ENCODE measurements at regions not wholly inside any gene's neighbourhood (a gene's known extent, or its start where the extent isn't known, plus 50 kb on each side); places are given as distances from the start of the nearest gene placed in this dataset.

DNA sequence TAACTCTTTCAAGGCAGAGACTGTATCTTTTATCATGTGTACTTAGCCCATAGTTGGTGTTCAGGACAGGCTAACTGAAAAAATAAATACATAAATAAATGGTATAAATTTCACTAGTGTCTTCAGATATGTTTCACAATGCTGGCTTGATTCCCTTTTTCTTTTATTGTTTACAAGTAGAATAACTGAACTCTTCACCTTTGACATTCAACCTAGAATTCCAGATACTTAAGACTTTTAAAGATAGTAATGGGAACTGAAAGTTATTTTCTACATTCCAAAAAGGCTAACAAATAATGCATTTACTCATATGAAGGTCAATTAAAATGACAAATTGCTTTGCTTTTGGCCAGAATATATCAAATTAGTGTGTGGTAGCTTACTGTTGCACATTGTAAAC lies 411.3 kb upstream of the TENM4 start:
- TF ChIP-seq, protein P1, sequence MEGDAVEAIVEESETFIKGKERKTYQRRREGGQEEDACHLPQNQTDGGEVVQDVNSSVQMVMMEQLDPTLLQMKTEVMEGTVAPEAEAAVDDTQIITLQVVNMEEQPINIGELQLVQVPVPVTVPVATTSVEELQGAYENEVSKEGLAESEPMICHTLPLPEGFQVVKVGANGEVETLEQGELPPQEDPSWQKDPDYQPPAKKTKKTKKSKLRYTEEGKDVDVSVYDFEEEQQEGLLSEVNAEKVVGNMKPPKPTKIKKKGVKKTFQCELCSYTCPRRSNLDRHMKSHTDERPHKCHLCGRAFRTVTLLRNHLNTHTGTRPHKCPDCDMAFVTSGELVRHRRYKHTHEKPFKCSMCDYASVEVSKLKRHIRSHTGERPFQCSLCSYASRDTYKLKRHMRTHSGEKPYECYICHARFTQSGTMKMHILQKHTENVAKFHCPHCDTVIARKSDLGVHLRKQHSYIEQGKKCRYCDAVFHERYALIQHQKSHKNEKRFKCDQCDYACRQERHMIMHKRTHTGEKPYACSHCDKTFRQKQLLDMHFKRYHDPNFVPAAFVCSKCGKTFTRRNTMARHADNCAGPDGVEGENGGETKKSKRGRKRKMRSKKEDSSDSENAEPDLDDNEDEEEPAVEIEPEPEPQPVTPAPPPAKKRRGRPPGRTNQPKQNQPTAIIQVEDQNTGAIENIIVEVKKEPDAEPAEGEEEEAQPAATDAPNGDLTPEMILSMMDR (conservative IDR thresholded peaks at IDR 0.05), result no peak

More for the DNA sequence above, 411.3 kb upstream of the TENM4 start:
- Histone ChIP-seq H2BK20ac (ENCODE audit: low read depth, low read length, poor library complexity, severe bottlenecking) (no peak overlapping the region), H2AK5ac (ENCODE audit: insufficient read length, low read length) (no peak overlapping the region), H3K9me3 (ENCODE audit: control insufficient read depth, low read depth, low read length) (no peaks in the 10 kb centered on the region), H3K9ac (ENCODE audit: extremely low read depth, insufficient read length, low read length) (no peak overlapping the region), H3K4me2 (ENCODE audit: insufficient read depth, insufficient read length, low read length) (no peak overlapping the region), H4K20me1 (ENCODE audit: control insufficient read depth, insufficient read depth, insufficient read length) (no peaks in the 10 kb centered on the region), H4K91ac (ENCODE audit: insufficient read length, low read depth, low read length) (no peak overlapping the region), H2BK5ac (ENCODE audit: insufficient read length, low read length) (no peak overlapping the region), H3K14ac (ENCODE audit: insufficient read depth, low read length) (no peak overlapping the region), H3K23ac (ENCODE audit: insufficient read length, low read depth, low read length) (no peak overlapping the region), H3K4ac (ENCODE audit: low read depth, low read length) (no peak overlapping the region), H3K27me3 (ENCODE audit: insufficient read depth, low read length) (no peaks in the 10 kb centered on the region), H2BK120ac (ENCODE audit: low read depth, low read length, poor library complexity, severe bottlenecking) (no peak overlapping the region), H4K8ac (replicated peaks; ENCODE audit: insufficient read length, low read depth, low read length) (no peak overlapping the region), H2BK15ac (ENCODE audit: low read depth, low read length) (no peak overlapping the region), H3K79me1 (ENCODE audit: insufficient read depth, low read depth, low read length, poor library complexity, severe bottlenecking) (no peaks in the 10 kb centered on the region), H3K4me1 (ENCODE audit: insufficient read depth, low read length) (no peaks in the 10 kb centered on the region), H3K56ac (ENCODE audit: insufficient read length, low read depth, low read length) (no peak overlapping the region), H3K79me2 (ENCODE audit: insufficient read depth, low read length) (no peaks in the 10 kb centered on the region), H4K5ac (ENCODE audit: insufficient read length, low read depth, low read length) (no peak overlapping the region), H2BK12ac (ENCODE audit: insufficient read length, low read depth, low read length) (no peak overlapping the region), H3K18ac (ENCODE audit: insufficient read length, low read depth, low read length) (no peak overlapping the region), H2AFZ (ENCODE audit: low read length) (no peak overlapping the region), H3K27ac (ENCODE audit: insufficient read length, low read depth, low read length) (no peak overlapping the region), H3T11ph (ENCODE audit: low read length) (no peak overlapping the region), H3K23me2 (ENCODE audit: insufficient read length, low read depth, low read length, poor library complexity, severe bottlenecking) (no peaks in the 10 kb centered on the region)
- Mint-ChIP-seq H3K4me3 (no peak overlapping the region), H3K9me3 (no peaks in the 10 kb centered on the region), H3K36me3 (ENCODE audit: insufficient read depth in 1 of 3, low read depth in 3 of 3) (no peaks in the 10 kb centered on the region), H3K27ac (no peak overlapping the region), H3K4me1 (no peaks in the 10 kb centered on the region), H3K27me3 (ENCODE audit: low read depth) (no peaks in the 10 kb centered on the region)
- no peak for DNase-seq

Measured in H9 (cell line).